ENCODE measurements at regions not wholly inside any gene's neighbourhood (a gene's known extent, or its start where the extent isn't known, plus 50 kb on each side); places are given as distances from the start of the nearest gene placed in this dataset.

GRCh38 chr20:41894255-41894963 lies 276.2 kb upstream of the CHD6 start:
- TF ChIP-seq EZH2 (IDR thresholded peaks at IDR 0.05; ENCODE audit: low read length) = no peak
- TF ChIP-seq CTCF (optimal IDR thresholded peaks at IDR 0.05 in 1 of 3, IDR thresholded peaks at IDR 0.05 in 1 of 3, conservative IDR thresholded peaks at IDR 0.05 in 1 of 3; ENCODE audit: extremely low read depth in 1 of 3, insufficient read depth in 2 of 3, low read length in 3 of 3) = no peak
